Endothelial cell of umbilical vein (primary cell): ENCODE measurements at regions not wholly inside any gene's neighbourhood (a gene's known extent, or its start where the extent isn't known, plus 50 kb on each side); places are given as distances from the start of the nearest gene placed in this dataset.

Experiments used
- BruUV-seq: library from RNA; stranded (reverse); fragments of 400-500 nt; replicated peaks from 2 replicates; lab custom pipeline; 2021; lab: Mats Ljungman, UMichigan
- CTCF ChIA-PET: fragments of 300-600, 350-600 bp; sonication (Branson Sonifier 250); formaldehyde crosslinking; loops from one replicate; lab custom pipeline; 2021; ENCODE audit warnings: antibody characterized with exemption, inconsistent platforms; lab: Charles Lee
- POLR2A ChIA-PET: fragments of 300-600, 350-600 bp; sonication (Branson Sonifier 250); formaldehyde crosslinking; loops from one replicate; lab custom pipeline; 2021; ENCODE audit warnings: antibody characterized with exemption, inconsistent platforms; lab: Charles Lee
- DNase-seq: peaks from one replicate; pipeline ENCODE4 v3.0.0-alpha.2; 2011; ENCODE audit warnings: low read depth, low spot score
- FAIRE-seq: peaks from 2 replicates; lab custom pipeline; 2011; peaks lifted over from hg19 to GRCh38; lab: Jason Lieb, UNC
- H2AFZ ChIP-seq: 2 replicates; pipeline ENCODE4 v1.6.0; 2012; ENCODE audit warnings: low read depth, low read length, control low read depth, inconsistent platforms
- H3K27ac ChIP-seq: 2 replicates; pipeline ENCODE4 v1.5.1; 2011; ENCODE audit warnings: low read depth, mild to moderate bottlenecking, control low read depth, low read length, moderate library complexity; ENCODE audit not compliant: insufficient read depth
- H3K27me3 ChIP-seq, 2 experiments: 2 replicates each; pipeline versions ENCODE4 v1.6.0 to v1.6.1; 2011; ENCODE audit warnings: low read length in 2 of 2, mixed read lengths in 1 of 2; ENCODE audit not compliant: control insufficient read depth in 2 of 2, insufficient read depth in 2 of 2
- H3K36me3 ChIP-seq, 2 experiments: 2 replicates in 1 of 2; 3 replicates in 1 of 2; pipeline ENCODE4 v1.5.1; 2011; ENCODE audit warnings: low read length in 2 of 2, mild to moderate bottlenecking in 1 of 2, moderate library complexity in 1 of 2; ENCODE audit not compliant: control insufficient read depth in 2 of 2, insufficient read depth in 2 of 2; ENCODE audit errors: extremely low read depth in 1 of 2
- H3K4me1 ChIP-seq: 3 replicates; pipeline ENCODE4 v1.5.1; 2011; ENCODE audit warnings: mild to moderate bottlenecking, low read length; ENCODE audit not compliant: control insufficient read depth, insufficient read depth; ENCODE audit errors: extremely low read depth
- H3K4me2 ChIP-seq: 2 replicates; pipeline ENCODE4 v1.6.1; 2011; ENCODE audit warnings: low read length, control low read depth, mixed read lengths; ENCODE audit not compliant: insufficient read depth
- H3K4me3 ChIP-seq, 3 experiments: fragments of 200-600 bp in 1 of 3; sonication (generic), shearing (Covaris generic) in 1 of 3; replicated peaks in 1 of 3; 2 replicates each; pipeline ENCODE4 v1.5.1; 2011 to 2016; ENCODE audit warnings: control low read depth in 3 of 3, low read length in 3 of 3, mild to moderate bottlenecking in 2 of 3, inconsistent platforms in 1 of 3, low read depth in 1 of 3, moderate library complexity in 1 of 3; ENCODE audit not compliant: insufficient read depth in 1 of 3
- H3K79me2 ChIP-seq: 2 replicates; pipeline ENCODE4 v1.6.0; 2012; ENCODE audit warnings: low read length, inconsistent platforms; ENCODE audit not compliant: control insufficient read depth, insufficient read depth
- H3K9ac ChIP-seq: replicated peaks from 2 replicates; pipeline ENCODE3; 2011; ENCODE audit warnings: low read length, control low read depth; ENCODE audit not compliant: insufficient read depth; ENCODE audit errors: extremely low read depth
- H3K9me1 ChIP-seq: replicated peaks from 3 replicates; pipeline ENCODE4 v1.6.0; 2011; ENCODE audit warnings: mild to moderate bottlenecking, low read length; ENCODE audit not compliant: control insufficient read depth, insufficient read depth; ENCODE audit errors: extremely low read depth
- H3K9me3 ChIP-seq: replicated peaks from 2 replicates; pipeline ENCODE4 v1.5.1; 2012; ENCODE audit warnings: low read length, inconsistent platforms; ENCODE audit not compliant: control insufficient read depth, insufficient read depth
- H4K20me1 ChIP-seq: replicated peaks from 2 replicates; pipeline ENCODE3; 2011; ENCODE audit warnings: mild to moderate bottlenecking, low read length; ENCODE audit not compliant: control insufficient read depth, insufficient read depth; ENCODE audit errors: extremely low read depth
- EZH2 ChIP-seq: IDR thresholded peaks from 2 replicates; pipeline ENCODE4 v1.6.1; 2012; ENCODE audit warnings: borderline replicate concordance, low read depth, mild to moderate bottlenecking, moderate library complexity, low read length, inconsistent platforms; ENCODE audit not compliant: severe bottlenecking
- FOS ChIP-seq: IDR thresholded peaks from 2 replicates; pipeline ENCODE4 v1.6.1; 2011; ENCODE audit warnings: mild to moderate bottlenecking, low read length, moderate library complexity, borderline replicate concordance; ENCODE audit not compliant: insufficient read depth
- GATA2 ChIP-seq: IDR thresholded peaks from 2 replicates; pipeline ENCODE4 v1.7.0; 2011; ENCODE audit warnings: low read depth, mild to moderate bottlenecking, moderate library complexity, mixed read lengths, low read length; ENCODE audit not compliant: insufficient read length, insufficient read depth
- JUN ChIP-seq: IDR thresholded peaks from 2 replicates; pipeline ENCODE4 v1.6.1; 2011; ENCODE audit warnings: borderline replicate concordance, low read depth; ENCODE audit not compliant: insufficient read length, insufficient read depth
- MYC ChIP-seq: IDR thresholded peaks from one replicate; pipeline ENCODE4 v1.6.1; 2011; ENCODE audit warnings: mild to moderate bottlenecking, low read depth, low read length
- POLR2A ChIP-seq: IDR thresholded peaks from 2 replicates; pipeline ENCODE4 v1.6.1; 2012; ENCODE audit warnings: low read depth, mild to moderate bottlenecking, control low read depth, low read length
- POLR2AphosphoS5 ChIP-seq: IDR thresholded peaks from 2 replicates; pipeline ENCODE4 v1.6.1; 2012; ENCODE audit warnings: low read depth, mild to moderate bottlenecking, control low read depth, low read length, moderate library complexity; ENCODE audit not compliant: insufficient read depth
- dilution Hi-C: fragments of 300-500 bp; cut with MboI; formaldehyde crosslinking; loops from one replicate; pipeline ENCODE4 v1.15.0; 2019; ENCODE audit warnings: low sequenced_read_pairs; ENCODE audit not compliant: extremely low pct_ligation_motif_present
- intact Hi-C: fragments of 100-400 bp; cut with micrococcal nuclease; formaldehyde crosslinking; loops from one replicate; pipeline ENCODE4 v1.10.0; 2022
- TF ChIP-seq, protein P1 (sequence below), 2 donors: IDR thresholded peaks; 1 replicate in 1 of 2; 2 replicates in 1 of 2; pipeline ENCODE4 v1.5.1; 2011; ENCODE audit warnings: low read length in 2 of 2, mild to moderate bottlenecking in 2 of 2, moderate library complexity in 2 of 2, control low read depth in 1 of 2, inconsistent platforms in 1 of 2, low read depth in 1 of 2; ENCODE audit not compliant: insufficient read depth in 1 of 2; ENCODE audit errors: extremely low read depth in 1 of 2
- TF ChIP-seq, protein P2 (sequence below): IDR thresholded peaks from 2 replicates; pipeline ENCODE4 v1.6.1; 2011; ENCODE audit not compliant: insufficient read depth, insufficient read length

DNA sequence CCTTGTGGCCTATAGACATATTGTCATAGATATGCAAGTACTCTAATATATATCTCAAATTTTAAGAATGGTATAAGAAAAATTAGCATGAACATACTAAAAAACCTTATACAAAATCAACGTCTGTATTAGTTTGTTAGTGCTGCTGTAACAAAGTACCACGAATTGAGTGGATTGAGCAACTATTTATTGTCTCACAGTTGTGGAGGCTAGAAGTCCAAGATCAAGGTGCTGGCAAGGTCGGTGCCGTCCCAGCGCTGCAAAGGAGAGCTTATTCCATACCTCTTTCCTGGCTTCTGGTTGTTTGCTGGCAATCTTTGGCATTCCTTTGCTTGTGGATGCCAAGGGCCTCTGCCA, 317.6 kb upstream of the FERMT1 start:
- Histone ChIP-seq H3K36me3 (no peaks in the 10 kb centered on the region), H4K20me1 (no peaks in the 10 kb centered on the region), H3K27me3 (no peaks in the 10 kb centered on the region), H3K4me1 (no peaks in the 10 kb centered on the region), H3K79me2 (no peaks in the 10 kb centered on the region), H3K4me2 (no peak overlapping the region), H3K9me1 (no peaks in the 10 kb centered on the region), H3K9ac (no peak overlapping the region), H3K9me3 (no peaks in the 10 kb centered on the region), H3K4me3 (no peak overlapping the region), H3K27ac (no peak overlapping the region), H2AFZ (no peak overlapping the region)
- dilution Hi-C loops (no loop called here), intact Hi-C loops (no loop called here)
- no peak for TF ChIP-seq MYC
- no peak for TF ChIP-seq EZH2
- no peak for TF ChIP-seq GATA2
- TF ChIP-seq POLR2AphosphoS5: no peak
- no peak for TF ChIP-seq FOS
- BruUV-seq: no TSS peak
- POLR2A ChIA-PET: no interaction called here
- no peak for DNase-seq
- CTCF ChIA-PET: no interaction called here
- FAIRE-seq: no peak

DNA sequence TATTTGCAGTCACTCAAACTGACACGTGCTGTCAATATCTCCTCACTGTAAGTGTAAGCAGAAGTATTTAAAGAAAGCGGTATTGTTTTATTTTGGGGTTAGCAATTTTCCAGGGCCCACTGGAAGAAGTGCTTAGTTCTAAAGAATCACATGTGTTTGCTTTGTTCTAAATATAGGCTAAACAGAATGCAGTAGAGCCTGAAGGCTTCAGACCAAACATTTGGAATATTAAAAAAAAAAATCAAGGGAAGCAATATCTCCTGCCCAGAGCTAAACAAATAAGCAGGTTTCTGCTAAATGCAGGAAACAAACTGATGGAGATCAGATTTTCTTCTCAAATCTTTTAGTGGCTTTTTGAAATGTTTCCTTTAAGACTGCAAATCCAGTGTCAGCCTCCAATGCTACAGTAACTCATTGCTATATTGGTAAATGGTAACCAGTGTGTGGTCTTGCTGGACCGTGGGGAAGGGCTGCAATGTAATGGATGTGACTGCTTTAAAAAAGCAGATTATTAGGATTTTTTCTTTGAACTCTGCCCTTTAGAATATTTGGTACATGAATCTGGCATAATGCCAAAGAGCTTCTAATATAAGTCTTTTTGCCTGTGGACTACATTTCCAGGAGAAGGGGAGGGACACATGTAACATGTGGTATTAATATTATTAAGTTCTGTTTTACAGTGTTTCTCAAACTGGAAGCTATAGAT, 317.1 kb upstream of the FERMT1 start:
- H4K20me1 ChIP-seq: no peaks in the 10 kb centered on the region
- H3K4me1 ChIP-seq: no peaks in the 10 kb centered on the region
- BruUV-seq: no TSS peak

More for the DNA sequence above, 317.1 kb upstream of the FERMT1 start:
- ChIA-PET CTCF (no interaction called here), POLR2A (no interaction called here)
- H2AFZ ChIP-seq: no peak overlapping the region
- no peak for TF ChIP-seq POLR2AphosphoS5
- TF ChIP-seq JUN: no peak
- TF ChIP-seq GATA2: no peak
- no peak for TF ChIP-seq MYC
- no peak for TF ChIP-seq EZH2
- TF ChIP-seq POLR2A: no peak
- TF ChIP-seq FOS: no peak
- TF ChIP-seq, protein P1, sequence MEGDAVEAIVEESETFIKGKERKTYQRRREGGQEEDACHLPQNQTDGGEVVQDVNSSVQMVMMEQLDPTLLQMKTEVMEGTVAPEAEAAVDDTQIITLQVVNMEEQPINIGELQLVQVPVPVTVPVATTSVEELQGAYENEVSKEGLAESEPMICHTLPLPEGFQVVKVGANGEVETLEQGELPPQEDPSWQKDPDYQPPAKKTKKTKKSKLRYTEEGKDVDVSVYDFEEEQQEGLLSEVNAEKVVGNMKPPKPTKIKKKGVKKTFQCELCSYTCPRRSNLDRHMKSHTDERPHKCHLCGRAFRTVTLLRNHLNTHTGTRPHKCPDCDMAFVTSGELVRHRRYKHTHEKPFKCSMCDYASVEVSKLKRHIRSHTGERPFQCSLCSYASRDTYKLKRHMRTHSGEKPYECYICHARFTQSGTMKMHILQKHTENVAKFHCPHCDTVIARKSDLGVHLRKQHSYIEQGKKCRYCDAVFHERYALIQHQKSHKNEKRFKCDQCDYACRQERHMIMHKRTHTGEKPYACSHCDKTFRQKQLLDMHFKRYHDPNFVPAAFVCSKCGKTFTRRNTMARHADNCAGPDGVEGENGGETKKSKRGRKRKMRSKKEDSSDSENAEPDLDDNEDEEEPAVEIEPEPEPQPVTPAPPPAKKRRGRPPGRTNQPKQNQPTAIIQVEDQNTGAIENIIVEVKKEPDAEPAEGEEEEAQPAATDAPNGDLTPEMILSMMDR (IDR thresholded peaks at IDR 0.05; ENCODE audit: extremely low read depth in 1 of 2, insufficient read depth in 1 of 2, low read depth in 1 of 2, low read length in 2 of 2): no peak
- TF ChIP-seq, protein P2, sequence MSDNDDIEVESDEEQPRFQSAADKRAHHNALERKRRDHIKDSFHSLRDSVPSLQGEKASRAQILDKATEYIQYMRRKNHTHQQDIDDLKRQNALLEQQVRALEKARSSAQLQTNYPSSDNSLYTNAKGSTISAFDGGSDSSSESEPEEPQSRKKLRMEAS: no peak
- no peak overlapping the region for H3K9ac ChIP-seq
- H3K9me3 ChIP-seq: no peaks in the 10 kb centered on the region
- H3K9me1 ChIP-seq: no peaks in the 10 kb centered on the region
- no peak overlapping the region for H3K27ac ChIP-seq
- no peak overlapping the region for H3K4me2 ChIP-seq
- H3K36me3 ChIP-seq: no peaks in the 10 kb centered on the region
- dilution Hi-C loops (no loop called here), intact Hi-C loops (no loop called here)
- no peak overlapping the region for H3K4me3 ChIP-seq
- H3K27me3 ChIP-seq: no peaks in the 10 kb centered on the region
- no peak for FAIRE-seq
- no peaks in the 10 kb centered on the region for H3K79me2 ChIP-seq
- DNase-seq: no peak
